RWPE2 (cell line): ENCODE measurements at regions not wholly inside any gene's neighbourhood (a gene's known extent, or its start where the extent isn't known, plus 50 kb on each side); places are given as distances from the start of the nearest gene placed in this dataset.

Experiments used
- ATAC-seq: fragments of 200-7000 bp; cut with Tn5 transposase; 3 replicates; pipeline ENCODE4 v1.9.1; 2021; ENCODE audit warnings: low read depth
- DNase-seq: peaks from one replicate; pipeline ENCODE4 v3.0.0-alpha.2; 2020; ENCODE audit warnings: low spot score
- H3K27ac ChIP-seq: fragments of 450-650 bp; 2 replicates; pipeline ENCODE4 v1.5.1; 2017; ENCODE audit warnings: mild to moderate bottlenecking; ENCODE audit not compliant: poor library complexity, severe bottlenecking
- H3K27me3 ChIP-seq: fragments of 250-450 bp; sonication (Bioruptor Pico); 2 replicates; pipeline ENCODE4 v1.5.1; 2021; ENCODE audit warnings: mild to moderate bottlenecking, moderate library complexity; ENCODE audit not compliant: insufficient read depth, poor library complexity, severe bottlenecking
- H3K36me3 ChIP-seq: fragments of 250-450 bp; sonication (Bioruptor Pico); 2 replicates; pipeline ENCODE4 v1.5.1; 2020; ENCODE audit warnings: low read depth, mild to moderate bottlenecking, moderate library complexity
- H3K4me1 ChIP-seq: fragments of 250-450 bp; sonication (Bioruptor Pico); 2 replicates; pipeline ENCODE4 v1.5.1; 2021; ENCODE audit warnings: mild to moderate bottlenecking, moderate library complexity; ENCODE audit not compliant: insufficient read depth, poor library complexity, severe bottlenecking
- H3K4me3 ChIP-seq: fragments of 250-450 bp; sonication (Bioruptor Pico); 2 replicates; pipeline ENCODE4 v1.5.1; 2021; ENCODE audit warnings: mild to moderate bottlenecking, moderate library complexity; ENCODE audit not compliant: severe bottlenecking
- H3K9me3 ChIP-seq: fragments of 250-450 bp; sonication (Bioruptor Pico); 2 replicates; pipeline ENCODE4 v1.5.1; 2021; ENCODE audit warnings: mild to moderate bottlenecking, moderate library complexity; ENCODE audit not compliant: severe bottlenecking
- CTCF ChIP-seq: fragments of 450-650 bp; IDR thresholded peaks from one replicate; pipeline ENCODE4 v1.5.1; 2017; ENCODE audit warnings: mild to moderate bottlenecking, moderate library complexity; ENCODE audit not compliant: poor library complexity, severe bottlenecking

- H3K4me1 ChIP-seq = no peaks in the 10 kb centered on the region
- ATAC-seq (no peak), DNase-seq (peak; percentile 38)
- H3K27me3 ChIP-seq = no peaks in the 10 kb centered on the region
- H3K27ac ChIP-seq = no peak overlapping the region
- no peak overlapping the region for H3K4me3 ChIP-seq
- TF ChIP-seq CTCF = no peak
- H3K9me3 ChIP-seq = no peaks in the 10 kb centered on the region
- H3K36me3 ChIP-seq = no peaks in the 10 kb centered on the region
Observed at GRCh38 chr5:138657360-138657759, 82.2 kb upstream of the HSPA9 start.

GRCh38 chr5:138656916-138657315 lies 81.7 kb upstream of the HSPA9 start:
- H3K4me3 ChIP-seq = no peak overlapping the region
- no peaks in the 10 kb centered on the region for H3K4me1 ChIP-seq
- no peaks in the 10 kb centered on the region for H3K9me3 ChIP-seq
- no peaks in the 10 kb centered on the region for H3K36me3 ChIP-seq
- ATAC-seq (no peak), DNase-seq (peak; percentile 34)
- H3K27me3 ChIP-seq = no peaks in the 10 kb centered on the region
- no peak for TF ChIP-seq CTCF
- no peak overlapping the region for H3K27ac ChIP-seq

GRCh38 chr5:138655530-138656190 lies 80.5 kb upstream of the HSPA9 start:
- Histone ChIP-seq H3K36me3 (no peaks in the 10 kb centered on the region), H3K4me1 (no peaks in the 10 kb centered on the region), H3K4me3 (no peak overlapping the region), H3K27ac (no peak overlapping the region), H3K27me3 (no peaks in the 10 kb centered on the region), H3K9me3 (no peaks in the 10 kb centered on the region)
- no peak for TF ChIP-seq CTCF
- DNase-seq (no peak), ATAC-seq (no peak)

GRCh38 chr5:138654281-138654867 lies 79.2 kb upstream of the HSPA9 start:
- DNase-seq (no peak), ATAC-seq (peak; percentile 11; the same call in 1 of the 3 replicates)
- no peaks in the 10 kb centered on the region for H3K36me3 ChIP-seq
- H3K27ac ChIP-seq = no peak overlapping the region
- no peaks in the 10 kb centered on the region for H3K4me1 ChIP-seq
- H3K27me3 ChIP-seq = no peaks in the 10 kb centered on the region
- no peaks in the 10 kb centered on the region for H3K9me3 ChIP-seq
- H3K4me3 ChIP-seq = no peak overlapping the region
- no peak for TF ChIP-seq CTCF

GRCh38 chr5:138653502-138653901 lies 78.3 kb upstream of the HSPA9 start:
- DNase-seq = no peak
- H3K27ac ChIP-seq = no peak overlapping the region
- peak; percentile 69 for ATAC-seq
- TF ChIP-seq CTCF = peak; percentile 61
- no peaks in the 10 kb centered on the region for H3K27me3 ChIP-seq
- no peak overlapping the region for H3K4me3 ChIP-seq
- H3K9me3 ChIP-seq = no peaks in the 10 kb centered on the region
- no peaks in the 10 kb centered on the region for H3K36me3 ChIP-seq
- H3K4me1 ChIP-seq = no peaks in the 10 kb centered on the region
